ENCODE measurements at regions not wholly inside any gene's neighbourhood (a gene's known extent, or its start where the extent isn't known, plus 50 kb on each side); places are given as distances from the start of the nearest gene placed in this dataset.
"Not testable (repeated sequence)": the region's sequence is repeated elsewhere in the genome, so short reads cannot be mapped to it uniquely, and the experiment has no call there.

GRCh38 chr9:110096674-110097073 lies 111.3 kb downstream of the C9orf152 start:
- not testable (repeated sequence) for TF ChIP-seq CTCF (IDR thresholded peaks at IDR 0.05); EZH2 (IDR thresholded peaks at IDR 0.05; ENCODE audit: borderline replicate concordance, insufficient read depth, low read depth, low read length, poor library complexity, severe bottlenecking)

Measured in B cell (primary cell).